ENCODE measurements at regions not wholly inside any gene's neighbourhood (a gene's known extent, or its start where the extent isn't known, plus 50 kb on each side); places are given as distances from the start of the nearest gene placed in this dataset.

DNA sequence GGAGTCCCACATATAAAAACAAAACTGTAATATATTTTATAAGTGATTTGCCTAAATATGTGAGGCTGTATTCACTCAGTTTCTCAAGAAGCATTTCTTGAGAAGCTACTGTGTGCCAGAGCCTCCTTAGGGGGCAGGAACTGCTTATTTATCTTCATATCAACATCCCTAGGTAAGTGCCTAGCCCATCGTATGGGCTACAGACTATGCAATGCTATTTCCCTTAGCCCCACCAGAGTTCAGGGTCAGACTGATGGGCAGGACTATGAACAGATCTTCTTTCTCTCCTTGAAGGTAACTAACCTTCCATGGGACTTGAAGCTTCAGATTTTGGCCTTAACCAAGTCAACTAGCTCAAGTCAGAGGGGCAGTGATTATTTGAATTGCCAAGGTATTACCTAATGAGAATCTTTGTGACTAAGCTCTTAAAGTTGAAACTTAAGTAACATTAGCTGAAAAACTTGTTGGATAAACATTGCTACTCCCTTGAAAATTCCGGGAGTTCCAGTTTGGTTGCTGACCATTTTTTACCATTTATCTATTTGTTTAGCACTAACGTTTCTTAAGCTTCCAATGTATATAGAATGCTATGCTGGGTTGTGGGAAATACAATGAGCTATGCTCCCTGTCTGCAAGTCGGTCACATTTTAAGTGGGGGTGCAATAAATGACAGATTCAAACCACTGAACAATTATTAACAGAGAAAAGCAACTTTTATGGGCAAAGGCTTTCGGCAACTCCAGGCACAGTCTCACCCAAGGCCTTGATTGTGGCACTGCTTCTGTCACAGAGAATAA, 85.2 kb downstream of the GPR88 start:
- peaks cover 68% of the 10 kb centered on the region for H3K4me1 Mint-ChIP-seq (ENCODE audit: unreplicated experiment)
- no peaks in the 10 kb centered on the region for H3K36me3 Mint-ChIP-seq (ENCODE audit: unreplicated experiment)
- H3K4me3 Mint-ChIP-seq (ENCODE audit: unreplicated experiment) = no peak overlapping the region
- TF ChIP-seq, protein P1, sequence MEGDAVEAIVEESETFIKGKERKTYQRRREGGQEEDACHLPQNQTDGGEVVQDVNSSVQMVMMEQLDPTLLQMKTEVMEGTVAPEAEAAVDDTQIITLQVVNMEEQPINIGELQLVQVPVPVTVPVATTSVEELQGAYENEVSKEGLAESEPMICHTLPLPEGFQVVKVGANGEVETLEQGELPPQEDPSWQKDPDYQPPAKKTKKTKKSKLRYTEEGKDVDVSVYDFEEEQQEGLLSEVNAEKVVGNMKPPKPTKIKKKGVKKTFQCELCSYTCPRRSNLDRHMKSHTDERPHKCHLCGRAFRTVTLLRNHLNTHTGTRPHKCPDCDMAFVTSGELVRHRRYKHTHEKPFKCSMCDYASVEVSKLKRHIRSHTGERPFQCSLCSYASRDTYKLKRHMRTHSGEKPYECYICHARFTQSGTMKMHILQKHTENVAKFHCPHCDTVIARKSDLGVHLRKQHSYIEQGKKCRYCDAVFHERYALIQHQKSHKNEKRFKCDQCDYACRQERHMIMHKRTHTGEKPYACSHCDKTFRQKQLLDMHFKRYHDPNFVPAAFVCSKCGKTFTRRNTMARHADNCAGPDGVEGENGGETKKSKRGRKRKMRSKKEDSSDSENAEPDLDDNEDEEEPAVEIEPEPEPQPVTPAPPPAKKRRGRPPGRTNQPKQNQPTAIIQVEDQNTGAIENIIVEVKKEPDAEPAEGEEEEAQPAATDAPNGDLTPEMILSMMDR (IDR thresholded peaks at IDR 0.05) = no peak
- H3K27me3 Mint-ChIP-seq (ENCODE audit: unreplicated experiment) = no peaks in the 10 kb centered on the region
- peaks cover 3% of the 10 kb centered on the region for H3K9me3 Mint-ChIP-seq (ENCODE audit: unreplicated experiment)
- H3K27ac Mint-ChIP-seq (ENCODE audit: unreplicated experiment) = peak overlapping the region; percentile 94
- DNase-seq (ENCODE audit: extremely low spot score, unreplicated experiment) = no peak

DNA sequence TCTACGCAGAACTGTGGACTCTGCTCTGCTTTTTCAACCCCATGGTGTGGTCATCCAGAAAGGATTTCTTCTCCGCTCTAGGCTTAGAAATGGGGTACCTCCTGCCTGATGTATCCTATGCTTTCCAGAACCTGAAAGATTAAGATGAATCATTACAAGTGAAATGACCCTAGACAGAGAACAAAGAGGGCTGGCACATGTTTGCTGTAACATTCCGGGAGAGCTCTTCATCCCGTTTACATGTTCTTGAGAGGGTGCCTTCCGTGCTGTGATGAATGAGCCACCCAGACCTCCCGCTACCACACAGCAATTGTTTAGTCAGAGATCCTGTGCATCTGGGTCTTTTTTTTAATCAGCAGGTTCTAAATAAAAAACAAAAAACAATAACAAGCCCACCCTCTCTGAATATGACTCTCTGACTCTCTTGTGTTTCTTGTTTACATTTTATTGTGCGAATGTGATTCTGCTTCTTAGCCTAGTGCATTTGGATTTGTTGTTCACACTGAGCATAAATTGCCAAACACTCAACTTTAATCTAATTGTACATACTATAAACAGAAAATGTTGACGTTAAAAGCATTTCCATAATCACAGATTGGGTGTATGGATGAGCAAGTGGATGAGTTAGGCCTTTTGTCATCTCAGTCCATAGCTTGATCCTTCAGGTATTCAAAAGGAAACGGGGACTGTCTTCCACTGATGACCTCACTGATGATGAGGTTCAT, 87.1 kb downstream of the GPR88 start:
- Mint-ChIP-seq H3K27ac (ENCODE audit: unreplicated experiment) (peak overlapping the region; percentile 94), H3K9me3 (ENCODE audit: unreplicated experiment) (peaks cover 3% of the 10 kb centered on the region)
- TF ChIP-seq, protein P1 (IDR thresholded peaks at IDR 0.05) = no peak

DNA sequence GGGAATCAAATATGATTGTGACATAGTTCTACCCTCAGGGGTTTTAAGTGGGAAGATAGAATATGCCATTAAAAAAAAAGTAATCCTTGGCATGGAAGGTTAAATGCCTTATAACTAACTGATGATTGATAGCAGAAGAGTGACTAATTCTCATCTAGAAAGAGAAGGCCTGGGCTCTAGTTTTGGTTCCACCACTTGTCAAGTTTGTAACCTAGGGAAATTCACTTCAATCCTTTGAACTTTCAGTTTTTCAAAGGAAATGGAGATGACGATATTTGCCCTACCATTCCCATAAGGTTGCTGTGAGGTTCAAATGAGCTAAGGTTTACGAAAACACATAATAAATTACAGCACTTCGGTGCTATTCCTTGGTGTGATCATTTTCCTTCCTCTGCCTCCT, 88.5 kb downstream of the GPR88 start:
- TF ChIP-seq, protein P1 (IDR thresholded peaks at IDR 0.05) = no peak
- H3K4me3 Mint-ChIP-seq (ENCODE audit: unreplicated experiment) = no peak overlapping the region
- H3K27me3 Mint-ChIP-seq (ENCODE audit: unreplicated experiment) = no peaks in the 10 kb centered on the region
- DNase-seq (ENCODE audit: extremely low spot score, unreplicated experiment) = no peak
- peaks cover 78% of the 10 kb centered on the region for H3K4me1 Mint-ChIP-seq (ENCODE audit: unreplicated experiment)
- no peaks in the 10 kb centered on the region for H3K36me3 Mint-ChIP-seq (ENCODE audit: unreplicated experiment)
- peaks cover 3% of the 10 kb centered on the region for H3K9me3 Mint-ChIP-seq (ENCODE audit: unreplicated experiment)
- peak overlapping the region; percentile 78 for H3K27ac Mint-ChIP-seq (ENCODE audit: unreplicated experiment)

More for the DNA sequence above, 87.1 kb downstream of the GPR88 start:
- Mint-ChIP-seq H3K27me3 (ENCODE audit: unreplicated experiment) (no peaks in the 10 kb centered on the region), H3K4me3 (ENCODE audit: unreplicated experiment) (no peak overlapping the region), H3K4me1 (ENCODE audit: unreplicated experiment) (peaks cover 74% of the 10 kb centered on the region), H3K36me3 (ENCODE audit: unreplicated experiment) (no peaks in the 10 kb centered on the region)
- DNase-seq (ENCODE audit: extremely low spot score, unreplicated experiment) = no peak

DNA sequence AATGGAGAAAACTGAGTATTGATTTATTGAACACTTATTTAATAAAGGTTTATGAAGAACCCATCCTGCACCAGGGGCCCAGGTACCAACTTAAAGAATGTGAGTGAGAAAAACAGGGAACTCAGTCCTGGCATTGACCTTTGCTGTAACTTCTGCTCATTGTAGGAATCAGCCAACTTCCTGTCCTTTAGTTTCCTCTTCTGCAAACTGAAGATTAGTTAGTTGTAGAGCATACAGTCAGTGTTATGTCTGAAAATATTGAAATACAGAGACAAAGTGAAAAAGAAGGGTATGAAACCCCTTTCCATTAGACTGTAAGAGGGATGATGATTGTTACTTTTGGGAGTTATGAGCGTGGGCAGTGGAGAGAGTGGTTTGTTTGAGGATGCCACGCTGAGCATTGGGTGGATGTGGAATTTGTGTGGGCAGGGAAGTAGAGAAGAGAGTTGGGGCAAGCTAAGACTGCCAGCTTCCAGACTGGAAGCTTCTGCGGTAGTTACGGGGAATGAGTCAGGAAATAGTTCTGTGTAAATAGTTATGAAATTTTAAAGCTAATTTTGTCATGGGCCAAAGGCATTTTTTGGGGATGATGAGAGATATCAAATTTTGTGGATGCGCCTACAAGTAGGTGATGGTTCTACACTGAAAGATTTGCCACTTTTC, 89.2 kb downstream of the GPR88 start:
- Mint-ChIP-seq H3K36me3 (ENCODE audit: unreplicated experiment) (no peaks in the 10 kb centered on the region), H3K4me1 (ENCODE audit: unreplicated experiment) (peaks cover 72% of the 10 kb centered on the region), H3K27me3 (ENCODE audit: unreplicated experiment) (no peaks in the 10 kb centered on the region), H3K27ac (ENCODE audit: unreplicated experiment) (peak overlapping the region; percentile 78), H3K9me3 (ENCODE audit: unreplicated experiment) (peaks cover 3% of the 10 kb centered on the region), H3K4me3 (ENCODE audit: unreplicated experiment) (no peak overlapping the region)
- DNase-seq (ENCODE audit: extremely low spot score, unreplicated experiment) = no peak
- TF ChIP-seq, protein P1 (IDR thresholded peaks at IDR 0.05) = no peak

DNA sequence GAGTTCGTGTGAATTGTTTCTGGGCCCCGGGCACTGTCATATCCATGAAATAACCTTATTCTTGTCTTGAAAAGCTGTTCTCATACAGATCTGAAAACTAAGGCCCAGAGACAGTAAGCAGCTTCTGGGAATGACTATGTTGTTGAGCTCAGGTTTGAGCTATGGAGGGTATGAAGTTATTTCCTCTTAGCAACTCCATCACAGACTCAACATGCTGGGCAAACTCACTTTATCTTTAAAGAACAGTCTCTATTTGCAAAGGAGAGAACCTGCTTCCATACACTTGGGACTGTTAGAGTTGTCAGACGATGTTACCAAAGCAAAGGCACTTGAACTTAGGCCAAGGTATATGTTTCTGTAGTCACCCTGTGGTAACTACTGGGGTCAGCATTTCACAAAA, 90.0 kb downstream of the GPR88 start:
- DNase-seq (ENCODE audit: extremely low spot score, unreplicated experiment) = no peak
- Mint-ChIP-seq H3K27me3 (ENCODE audit: unreplicated experiment) (no peaks in the 10 kb centered on the region), H3K27ac (ENCODE audit: unreplicated experiment) (no peak overlapping the region), H3K9me3 (ENCODE audit: unreplicated experiment) (peaks cover 3% of the 10 kb centered on the region), H3K4me3 (ENCODE audit: unreplicated experiment) (no peak overlapping the region), H3K4me1 (ENCODE audit: unreplicated experiment) (peaks cover 64% of the 10 kb centered on the region), H3K36me3 (ENCODE audit: unreplicated experiment) (no peaks in the 10 kb centered on the region)
- TF ChIP-seq, protein P1 (IDR thresholded peaks at IDR 0.05) = no peak

All from osteocyte (in vitro differentiated cells).